ENCODE measurements at regions not wholly inside any gene's neighbourhood (a gene's known extent, or its start where the extent isn't known, plus 50 kb on each side); places are given as distances from the start of the nearest gene placed in this dataset.

- no peak for FAIRE-seq
Observed at GRCh38 chr10:129325893-129326292, 141.1 kb upstream of the MGMT start.

DNA sequence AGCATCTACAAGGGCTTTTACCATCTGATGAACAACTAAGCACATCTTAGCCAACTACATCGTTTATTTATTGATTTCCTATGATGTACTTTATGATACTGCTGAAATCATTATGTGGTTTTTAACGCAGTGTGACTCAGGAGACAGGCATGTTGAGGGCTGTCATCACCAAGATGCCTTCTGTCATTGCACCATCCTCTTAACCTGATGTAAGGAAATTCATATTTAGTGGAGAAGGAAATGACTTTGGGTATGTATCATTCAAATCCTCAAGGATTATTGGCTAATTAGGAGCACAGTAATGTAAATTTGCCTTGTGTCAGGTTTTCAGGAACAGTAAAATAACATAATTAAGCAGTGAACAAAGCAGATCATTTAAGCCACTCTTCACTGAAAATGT lies 138.5 kb upstream of the MGMT start:
- no peak for FAIRE-seq

DNA sequence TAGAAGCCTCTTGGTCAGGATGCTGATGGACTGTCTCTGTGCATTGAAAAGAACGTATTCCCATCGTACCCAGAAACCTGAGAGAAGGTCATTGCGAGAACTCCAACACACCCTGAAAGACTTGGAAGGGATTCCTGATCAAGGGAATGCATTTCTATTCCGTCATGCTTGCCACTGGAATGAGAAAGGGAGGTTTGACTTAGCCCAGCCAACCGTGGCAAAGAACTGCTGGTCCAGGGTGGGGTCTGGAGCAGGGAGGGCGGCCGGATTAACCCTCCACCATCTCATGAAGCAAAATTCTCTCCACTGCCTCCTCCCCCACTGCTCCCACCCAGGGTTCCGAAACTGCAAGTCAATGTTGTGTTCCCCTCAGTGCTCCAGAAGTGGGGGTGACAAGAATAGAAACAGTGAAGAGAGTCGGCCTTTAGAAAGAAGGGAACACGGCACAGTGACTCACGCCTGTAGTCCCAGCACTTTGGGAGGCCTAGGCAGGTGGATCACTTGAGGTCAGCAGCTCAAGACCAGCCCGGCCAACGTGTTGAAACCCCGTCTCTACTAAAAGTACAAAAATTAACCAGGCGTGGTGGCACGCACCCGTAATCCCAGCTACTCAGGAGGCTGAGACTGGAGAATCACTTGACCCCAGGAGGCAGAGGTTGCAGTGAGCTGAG lies 137.5 kb upstream of the MGMT start:
- FAIRE-seq: no peak

DNA sequence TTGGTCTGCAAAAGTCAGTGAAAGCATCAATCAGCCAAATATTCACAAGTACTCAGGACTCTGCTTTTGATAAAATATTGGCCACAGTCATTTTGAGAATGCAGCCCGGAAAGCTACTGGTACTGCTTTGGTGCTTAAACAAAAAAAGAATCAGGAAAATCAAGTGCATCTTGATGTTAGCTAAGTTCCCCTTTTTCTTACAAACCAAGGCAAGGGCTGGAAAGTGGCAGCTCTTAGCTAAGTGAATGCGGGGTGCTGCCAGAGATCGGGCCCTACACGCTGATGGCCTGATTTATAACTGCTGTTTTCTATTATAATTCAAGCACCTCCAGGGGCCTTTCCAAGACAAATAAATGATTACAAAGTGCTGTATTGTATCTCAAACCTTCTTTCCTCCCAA lies 136.8 kb upstream of the MGMT start:
- FAIRE-seq: no peak

DNA sequence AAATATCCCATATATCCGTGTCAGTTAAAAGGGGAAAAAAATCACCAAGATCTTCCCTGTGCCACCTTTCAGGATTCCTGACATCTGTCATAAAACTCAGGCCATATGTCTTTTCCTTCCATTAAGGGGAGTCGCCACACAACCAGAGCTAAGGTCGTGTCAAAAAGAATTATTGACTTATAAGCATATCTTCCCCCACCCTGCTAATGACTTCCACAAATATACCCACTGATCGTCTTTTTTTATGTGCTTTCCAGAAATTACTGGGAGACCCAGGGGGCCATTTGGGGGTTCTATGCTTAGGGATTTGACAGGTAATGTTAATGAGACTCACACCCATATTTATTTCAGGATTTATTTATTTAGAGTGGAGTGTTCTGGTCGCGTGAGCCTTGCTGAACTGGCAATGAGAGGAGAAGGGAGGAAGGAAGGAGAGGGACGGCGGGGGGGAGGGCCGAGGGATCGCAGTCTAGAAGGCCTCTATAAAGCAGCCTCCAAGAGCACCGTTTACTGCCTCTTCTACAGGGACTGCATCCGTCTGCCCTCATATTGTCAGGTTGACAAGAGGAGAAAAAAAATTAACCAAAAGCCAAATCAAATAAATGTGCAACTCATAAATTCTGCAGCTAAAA lies 135.7 kb upstream of the MGMT start:
- FAIRE-seq: no peak

GRCh38 chr10:129331839-129332220 lies 135.2 kb upstream of the MGMT start:
- FAIRE-seq: no peak

DNA sequence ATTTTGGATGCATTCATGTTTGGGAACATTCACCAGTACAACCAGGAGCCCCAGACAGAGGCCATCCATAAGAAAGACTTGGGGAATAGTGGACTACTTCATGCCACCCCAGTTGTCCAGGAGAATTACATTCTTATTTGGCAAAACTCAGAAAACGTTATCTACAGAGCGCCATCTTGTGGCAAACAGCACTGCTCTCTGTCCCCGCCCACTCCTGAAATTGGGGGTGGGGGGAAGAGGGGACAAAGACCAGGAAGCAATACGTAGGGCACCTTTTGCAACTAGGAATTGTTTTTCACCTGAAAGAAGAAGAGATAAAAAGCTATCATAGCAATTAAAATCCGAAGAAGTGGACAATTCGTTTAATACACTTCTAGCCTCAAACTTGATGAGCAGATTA lies 134.6 kb upstream of the MGMT start:
- FAIRE-seq: no peak

- FAIRE-seq: no peak
Observed at GRCh38 chr10:129333706-129334105, 133.3 kb upstream of the MGMT start.

- FAIRE-seq: no peak
Observed at GRCh38 chr10:129334266-129334665, 132.8 kb upstream of the MGMT start.

GRCh38 chr10:129335396-129335795 lies 131.6 kb upstream of the MGMT start:
- FAIRE-seq: no peak

GRCh38 chr10:129335942-129336341 lies 131.1 kb upstream of the MGMT start:
- FAIRE-seq: no peak

DNA sequence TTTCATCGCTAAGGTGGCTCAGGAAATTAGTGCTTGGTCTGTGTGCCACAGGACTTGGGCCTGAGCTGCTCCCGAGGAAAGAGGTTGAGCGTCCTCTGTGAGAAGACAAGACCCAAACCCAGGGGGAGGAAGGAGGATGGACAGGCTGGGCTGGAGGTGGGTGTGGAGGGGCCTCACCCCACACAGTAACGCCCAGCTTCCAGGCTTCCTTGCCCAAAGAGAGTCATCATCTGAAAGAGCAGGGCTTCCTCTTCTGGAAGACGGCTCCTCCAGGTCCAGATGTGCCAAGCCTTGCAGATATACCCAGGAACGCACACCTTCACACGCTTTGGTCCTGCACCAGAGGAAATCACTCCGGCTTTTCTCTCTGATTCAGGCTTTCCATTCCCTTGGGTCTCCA lies 127.8 kb upstream of the MGMT start:
- no peak for FAIRE-seq

- FAIRE-seq: no peak
Observed at GRCh38 chr10:129339841-129340240, 127.2 kb upstream of the MGMT start.

GRCh38 chr10:129341087-129341486 lies 126.0 kb upstream of the MGMT start:
- no peak for FAIRE-seq

DNA sequence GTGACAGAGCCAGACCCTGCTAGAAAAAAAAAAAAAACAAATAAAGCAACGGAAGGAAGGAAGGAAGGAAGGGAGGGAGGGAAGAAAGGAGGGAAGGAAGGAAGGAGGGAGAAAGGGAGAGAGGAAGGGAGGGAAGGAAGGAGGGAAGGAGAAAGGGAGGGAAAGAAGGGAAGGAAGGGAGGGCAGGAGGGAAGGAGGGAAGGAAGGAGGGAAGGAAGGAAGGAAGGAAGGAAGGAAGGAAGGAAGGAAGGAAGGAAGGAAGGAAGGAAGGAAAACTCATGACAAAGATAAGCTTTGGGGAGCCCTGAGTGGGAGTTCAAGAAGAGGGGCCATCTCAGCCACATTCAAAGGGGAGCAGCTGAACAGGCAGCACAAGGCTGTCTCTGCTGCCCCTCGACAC lies 124.7 kb upstream of the MGMT start:
- no peak for FAIRE-seq

GRCh38 chr10:129343141-129343540 lies 123.9 kb upstream of the MGMT start:
- no peak for FAIRE-seq

DNA sequence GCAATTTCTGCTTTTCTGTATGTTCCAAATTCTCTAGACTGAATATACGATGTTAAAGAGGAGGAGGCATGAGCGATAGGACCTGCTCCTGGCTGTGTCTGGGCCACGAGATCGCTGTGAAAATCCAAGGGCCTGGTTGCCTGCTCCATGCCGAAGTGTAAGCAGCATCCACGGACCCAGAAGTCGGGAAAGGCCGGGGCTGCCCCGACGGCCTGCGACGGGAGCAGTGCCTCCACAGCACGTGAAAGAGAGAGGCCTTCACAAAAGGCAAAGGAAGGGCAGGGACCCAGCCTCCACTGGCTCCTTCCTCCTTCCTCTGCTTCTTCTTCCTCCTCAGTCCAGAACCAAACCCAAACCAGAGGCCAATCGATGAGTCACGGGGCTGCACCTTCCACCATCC lies 122.9 kb upstream of the MGMT start:
- FAIRE-seq: no peak

- FAIRE-seq: no peak
Observed at GRCh38 chr10:129344731-129345355, 122.2 kb upstream of the MGMT start.

DNA sequence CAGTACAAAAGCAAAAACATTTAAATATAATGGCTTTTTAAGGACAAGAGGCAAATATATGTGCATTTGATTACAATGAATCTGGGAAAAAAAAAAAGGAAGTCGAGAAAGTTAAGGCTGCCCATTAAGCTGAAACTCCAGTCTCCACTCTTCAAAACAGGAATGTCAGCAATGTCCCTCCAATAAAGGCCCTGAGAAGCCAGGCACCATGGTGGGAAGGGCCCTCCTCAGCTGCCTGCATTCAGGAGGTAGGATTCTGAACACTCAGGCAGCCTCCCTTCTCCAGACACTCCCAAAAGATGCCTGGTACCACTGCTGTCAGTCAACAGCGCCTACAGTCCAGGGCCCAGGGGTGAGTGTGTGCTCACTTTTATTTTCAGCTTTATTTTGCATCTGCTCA lies 121.3 kb upstream of the MGMT start:
- FAIRE-seq: no peak

- FAIRE-seq: no peak
Observed at GRCh38 chr10:129350690-129351089, 116.4 kb upstream of the MGMT start.

GRCh38 chr10:129353101-129353500 lies 113.9 kb upstream of the MGMT start:
- no peak for FAIRE-seq

DNA sequence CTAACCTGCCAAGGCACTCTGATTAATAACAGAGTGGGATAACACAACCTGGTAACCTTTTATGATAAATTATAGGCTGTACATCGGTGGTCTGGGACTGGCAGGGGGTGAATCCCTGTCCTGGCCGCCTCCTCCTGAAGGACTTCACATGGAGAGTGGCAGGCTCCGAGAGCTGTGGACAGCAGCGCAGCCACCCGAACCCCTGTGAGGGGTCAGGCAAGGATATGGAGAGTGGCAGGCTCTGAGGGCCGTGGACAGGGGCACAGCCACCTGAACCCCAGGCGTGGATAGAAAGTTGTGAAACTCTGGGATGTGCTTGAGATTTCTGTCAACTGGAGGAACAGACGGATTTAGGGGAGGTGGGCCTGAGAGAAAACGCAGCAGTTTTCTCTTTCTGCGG lies 107.0 kb upstream of the MGMT start:
- FAIRE-seq: no peak

DNA sequence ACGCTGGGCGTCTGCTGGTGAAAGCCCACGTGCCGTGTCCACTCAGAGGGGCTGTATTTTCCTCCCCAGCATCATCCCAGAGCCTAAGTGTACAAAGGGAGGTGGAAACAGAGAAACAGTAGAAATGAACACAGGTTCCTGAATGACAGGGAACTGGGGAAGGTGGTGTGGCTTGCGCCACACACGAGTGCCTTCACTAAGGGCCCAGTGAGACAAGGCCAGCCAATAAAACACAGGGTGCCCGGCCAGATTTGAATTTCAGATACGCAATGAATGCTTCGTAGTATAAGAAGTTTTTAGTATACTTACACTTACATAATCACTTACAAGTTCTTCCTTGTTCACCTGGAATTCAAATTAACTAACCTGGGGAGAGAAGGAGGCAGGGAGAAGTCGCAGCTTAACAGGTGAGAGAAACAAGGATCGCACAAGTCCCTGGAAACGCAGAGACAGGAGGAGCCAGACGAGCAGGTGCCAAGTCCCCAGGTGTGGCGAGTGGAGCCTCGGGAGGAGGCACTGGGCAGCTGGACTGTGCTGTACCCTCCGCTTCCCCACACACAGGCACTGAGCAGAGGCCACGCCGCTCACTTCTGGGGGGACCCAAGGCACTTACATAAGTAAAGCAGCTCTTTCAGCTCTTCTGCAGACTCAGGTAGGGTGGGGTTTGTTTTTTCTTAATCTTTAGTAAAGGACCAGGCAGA lies 105.2 kb upstream of the MGMT start:
- no peak for FAIRE-seq

DNA sequence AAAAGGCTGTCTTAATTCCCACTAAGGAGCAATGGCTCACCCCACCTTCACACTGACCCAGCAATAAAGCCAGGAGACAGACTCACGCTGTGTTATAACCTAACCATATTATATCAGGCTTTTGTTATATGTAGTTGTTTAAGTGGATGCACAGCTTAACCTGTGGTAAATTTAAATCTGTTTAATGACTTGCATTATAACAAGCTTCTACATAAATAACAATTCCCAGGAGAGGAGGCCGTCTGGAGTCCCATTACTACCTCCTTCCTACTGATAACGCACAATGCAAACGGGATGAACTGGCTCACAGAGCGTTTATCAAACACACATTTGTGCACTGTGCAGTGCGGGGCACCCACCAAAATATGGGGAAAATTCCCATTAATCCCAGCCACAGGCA lies 102.1 kb upstream of the MGMT start:
- FAIRE-seq: no peak
